Body of pancreas (tissue), 4 donors: ENCODE measurements at regions not wholly inside any gene's neighbourhood (a gene's known extent, or its start where the extent isn't known, plus 50 kb on each side); places are given as distances from the start of the nearest gene placed in this dataset.

Experiments used
- ATAC-seq: fragments of 150-250 bp; one replicate; pipeline ENCODE4 v1.9.1; 2016
- DNase-seq, 4 donors: peaks; one replicate each; pipeline ENCODE4 v3.0.0-alpha.2; 2019
- H3K27ac ChIP-seq, 4 donors: fragments of 200-600 bp; sonication (generic); 1 replicate in 3 of 4; 2 replicates in 1 of 4; pipeline versions ENCODE4 v1.5.1 to v1.6.1; 2016 to 2019; ENCODE audit warnings: mild to moderate bottlenecking in 1 of 4, mixed read lengths in 1 of 4, moderate library complexity in 1 of 4
- H3K27me3 ChIP-seq, 2 donors: fragments of 200-600 bp; sonication (generic); one replicate each; pipeline ENCODE4 v1.6.0; 2016; ENCODE audit warnings: mild to moderate bottlenecking in 1 of 2
- H3K36me3 ChIP-seq, 2 donors: fragments of 200-600 bp; sonication (generic); replicated peaks in 1 of 2; 2 replicates each; pipeline ENCODE4 v1.5.1; 2016; ENCODE audit warnings: low read depth in 2 of 2; ENCODE audit not compliant: insufficient read depth in 1 of 2
- H3K4me1 ChIP-seq: fragments of 200-600 bp; sonication (generic); one replicate; pipeline ENCODE4 v1.6.0; 2016
- H3K4me3 ChIP-seq, 2 donors: fragments of 200-600 bp; sonication (generic); 1 replicate in 1 of 2; 2 replicates in 1 of 2; pipeline ENCODE4 v1.5.1; 2016 to 2019
- H3K9me3 ChIP-seq, 3 donors: fragments of 200-600 bp; sonication (generic); 1 replicate in 2 of 3; 2 replicates in 1 of 3; pipeline ENCODE4 v1.5.1; 2016
- CTCF ChIP-seq, 7 experiments: fragments of 450-650 bp in 4 of 7; fragments of 200-600 bp in 3 of 7; sonication (generic) in 3 of 7; IDR thresholded peaks; one replicate each; pipeline ENCODE4 v1.5.1; 2016 to 2019; ENCODE audit warnings: antibody characterized with exemption in 7 of 7
- POLR2A ChIP-seq, 3 donors: fragments of 450-650 bp; IDR thresholded peaks; one replicate each; pipeline ENCODE4 v1.6.1; 2016; ENCODE audit warnings: antibody characterized with exemption in 3 of 3, mild to moderate bottlenecking in 2 of 3
- WGBS, 2 donors: methylation state at CpG; one replicate each; pipeline ENCODE4 v1.1.5; 2017; 5-methylcytosine and 5-hydroxymethylcytosine counted together
- intact Hi-C: fragments of 100-400 bp; cut with DNase I; formaldehyde crosslinking; loops from one replicate; pipeline ENCODE4 v1.15.1; 2023

- 45 to 81% methylated on average over 2 to 5 of the region's 5 CpGs for WGBS, 2 donors
- intact Hi-C loops = no loop called here
- H3K4me1 ChIP-seq = no peaks in the 10 kb centered on the region
- H3K27me3 ChIP-seq = no peaks in the 10 kb centered on the region
- TF ChIP-seq CTCF (IDR thresholded peaks at IDR 0.05) = no peak
- TF ChIP-seq POLR2A (IDR thresholded peaks at IDR 0.05) = no peak
- H3K9me3 ChIP-seq = no peaks in the 10 kb centered on the region
- peak in 1 of 4 donors; percentile 14 for DNase-seq
- no peaks in the 10 kb centered on the region for H3K36me3 ChIP-seq
- ATAC-seq = no peak
- H3K27ac ChIP-seq = no peak overlapping the region
- H3K4me3 ChIP-seq = no peak overlapping the region
Observed at GRCh38 chr9:20041697-20042081, 252.9 kb upstream of the SLC24A2 start.

GRCh38 chr9:20040991-20041696 is 252.3 kb upstream of the SLC24A2 start:
- no peak overlapping the region for H3K4me3 ChIP-seq
- no peak for DNase-seq
- no peaks in the 10 kb centered on the region for H3K4me1 ChIP-seq
- no peak for TF ChIP-seq POLR2A (IDR thresholded peaks at IDR 0.05)
- no peak for TF ChIP-seq CTCF (IDR thresholded peaks at IDR 0.05)
- no peak overlapping the region for H3K27ac ChIP-seq
- H3K9me3 ChIP-seq = no peaks in the 10 kb centered on the region
- 75 to 89% methylated on average over 14 of the region's 14 CpGs for WGBS, 2 donors
- no peaks in the 10 kb centered on the region for H3K27me3 ChIP-seq
- H3K36me3 ChIP-seq = no peaks in the 10 kb centered on the region
- intact Hi-C loops = no loop called here
- ATAC-seq = no peak

GRCh38 chr9:20037699-20038098 is 248.9 kb upstream of the SLC24A2 start:
- H3K9me3 ChIP-seq = no peaks in the 10 kb centered on the region
- whole genome bisulfite sequencing, 2 donors = 79 to 90% methylated on average over 1 of the region's 1 CpG
- no peaks in the 10 kb centered on the region for H3K4me1 ChIP-seq
- intact Hi-C loops = no loop called here
- TF ChIP-seq POLR2A (IDR thresholded peaks at IDR 0.05) (no peak), CTCF (IDR thresholded peaks at IDR 0.05) (no peak)
- ATAC-seq (no peak), DNase-seq (no peak)
- no peaks in the 10 kb centered on the region for H3K36me3 ChIP-seq
- H3K27ac ChIP-seq = no peak overlapping the region
- H3K27me3 ChIP-seq = no peaks in the 10 kb centered on the region
- H3K4me3 ChIP-seq = no peak overlapping the region

- Histone ChIP-seq H3K36me3 (no peaks in the 10 kb centered on the region), H3K4me1 (no peaks in the 10 kb centered on the region), H3K9me3 (no peaks in the 10 kb centered on the region), H3K27ac (no peak overlapping the region), H3K27me3 (no peaks in the 10 kb centered on the region), H3K4me3 (no peak overlapping the region)
- intact Hi-C loops = no loop called here
- WGBS, 2 donors = 82 to 90% methylated on average over 2 of the region's 2 CpGs
- DNase-seq (no peak), ATAC-seq (no peak)
- TF ChIP-seq CTCF (IDR thresholded peaks at IDR 0.05) (no peak), POLR2A (IDR thresholded peaks at IDR 0.05) (no peak)
Observed at GRCh38 chr9:20033511-20033910, 244.7 kb upstream of the SLC24A2 start.

- WGBS, 2 donors = 87% methylated on average over 8 of the region's 8 CpGs
- Histone ChIP-seq H3K4me3 (no peak overlapping the region), H3K27me3 (no peaks in the 10 kb centered on the region), H3K27ac (no peak overlapping the region), H3K4me1 (no peaks in the 10 kb centered on the region), H3K9me3 (no peaks in the 10 kb centered on the region), H3K36me3 (no peaks in the 10 kb centered on the region)
- intact Hi-C loops = no loop called here
- TF ChIP-seq POLR2A (IDR thresholded peaks at IDR 0.05) = no peak
- no peak for TF ChIP-seq CTCF (IDR thresholded peaks at IDR 0.05)
- DNase-seq (no peak), ATAC-seq (no peak)
Observed at GRCh38 chr9:20032413-20033006, 243.7 kb upstream of the SLC24A2 start.
